LHCN-M2 (cell line): ENCODE measurements at regions not wholly inside any gene's neighbourhood (a gene's known extent, or its start where the extent isn't known, plus 50 kb on each side); places are given as distances from the start of the nearest gene placed in this dataset.

Experiments
- DNase-seq: peaks from one replicate; pipeline ENCODE4 v3.0.0-alpha.2; 2012; ENCODE audit warnings: low read depth

- DNase-seq: peak; percentile 93
Observed at GRCh38 chr13:47337781-47338507, 441.1 kb upstream of the HTR2A start.

GRCh38 chr13:47334173-47334572 is 437.3 kb upstream of the HTR2A start:
- DNase-seq: peak; percentile 93

- DNase-seq: peak; percentile 29
Observed at GRCh38 chr13:47332149-47332548, 435.3 kb upstream of the HTR2A start.

- DNase-seq: no peak
Observed at GRCh38 chr13:47330031-47330430, 433.2 kb upstream of the HTR2A start.

GRCh38 chr13:47327861-47328260 is 431.0 kb upstream of the HTR2A start:
- DNase-seq: no peak

- peak; percentile 57 for DNase-seq
Observed at GRCh38 chr13:47326061-47326460, 429.2 kb upstream of the HTR2A start.

- no peak for DNase-seq
Observed at GRCh38 chr13:47317356-47317755, 420.5 kb upstream of the HTR2A start.

GRCh38 chr13:47310401-47310800 is 413.5 kb upstream of the HTR2A start:
- no peak for DNase-seq

GRCh38 chr13:47306991-47307390 is 410.1 kb upstream of the HTR2A start:
- no peak for DNase-seq

GRCh38 chr13:47303626-47304025 is 406.8 kb upstream of the HTR2A start:
- DNase-seq: no peak

GRCh38 chr13:47299304-47299703 is 402.5 kb upstream of the HTR2A start:
- DNase-seq: no peak

- peak; percentile 38 for DNase-seq
Observed at GRCh38 chr13:47298506-47298905, 401.7 kb upstream of the HTR2A start.

GRCh38 chr13:47294691-47295090 is 397.8 kb upstream of the HTR2A start:
- no peak for DNase-seq

GRCh38 chr13:47291107-47291656 is 394.3 kb upstream of the HTR2A start:
- no peak for DNase-seq

GRCh38 chr13:47289567-47289966 is 392.7 kb upstream of the HTR2A start:
- no peak for DNase-seq

GRCh38 chr13:47288546-47288945 is 391.7 kb upstream of the HTR2A start:
- DNase-seq: no peak

- peak; percentile 67 for DNase-seq
Observed at GRCh38 chr13:47287291-47287751, 390.5 kb upstream of the HTR2A start.

- DNase-seq: no peak
Observed at GRCh38 chr13:47281991-47282390, 385.1 kb upstream of the HTR2A start.

- DNase-seq: no peak
Observed at GRCh38 chr13:47279920-47280319, 383.1 kb upstream of the HTR2A start.

- DNase-seq: peak; percentile 12
Observed at GRCh38 chr13:47277774-47278173, 380.9 kb upstream of the HTR2A start.

- DNase-seq: no peak
Observed at GRCh38 chr13:47268270-47268669, 371.4 kb upstream of the HTR2A start.

GRCh38 chr13:47258384-47258783 is 361.5 kb upstream of the HTR2A start:
- peak; percentile 35 for DNase-seq

- DNase-seq: peak; percentile 84
Observed at GRCh38 chr13:47256618-47257017, 359.8 kb upstream of the HTR2A start.
